Smooth muscle cell (in vitro differentiated cells): ENCODE measurements at regions not wholly inside any gene's neighbourhood (a gene's known extent, or its start where the extent isn't known, plus 50 kb on each side); places are given as distances from the start of the nearest gene placed in this dataset.

Experiments
- DNase-seq: peaks from one replicate; lab custom pipeline; 2025; ENCODE audit not compliant: unreplicated experiment; lab: John Stamatoyannopoulos, UW
- H2AFZ ChIP-seq: fragments of 200-600 bp; sonication (generic); 2 replicates; pipeline ENCODE4 v1.6.0; 2016; ENCODE audit warnings: antibody characterized with exemption, low read depth, mild to moderate bottlenecking
- H3F3A ChIP-seq: fragments of 200-600 bp; sonication (generic); 2 replicates; pipeline ENCODE4 v1.6.0; 2017; ENCODE audit warnings: antibody characterized with exemption, low read depth
- H3K27ac ChIP-seq: fragments of 200-600 bp; sonication (generic); 2 replicates; pipeline ENCODE4 v1.5.1; 2016; ENCODE audit warnings: low read depth, mild to moderate bottlenecking
- H3K27me3 ChIP-seq: fragments of 200-600 bp; sonication (generic); 2 replicates; pipeline ENCODE4 v1.6.1; 2016; ENCODE audit warnings: low read depth, mild to moderate bottlenecking
- H3K36me3 ChIP-seq: fragments of 200-600 bp; sonication (generic); 2 replicates; pipeline ENCODE4 v1.5.1; 2016; ENCODE audit warnings: low read depth
- H3K4me1 ChIP-seq: fragments of 200-600 bp; sonication (generic); 2 replicates; pipeline ENCODE4 v1.5.1; 2016; ENCODE audit warnings: low read depth
- H3K4me2 ChIP-seq: fragments of 200-600 bp; sonication (generic); 2 replicates; pipeline ENCODE4 v1.6.0; 2016; ENCODE audit warnings: mild to moderate bottlenecking
- H3K4me3 ChIP-seq: fragments of 200-600 bp; sonication (generic); 2 replicates; pipeline ENCODE4 v1.5.1; 2016; ENCODE audit warnings: mild to moderate bottlenecking
- H3K79me2 ChIP-seq: fragments of 200-600 bp; sonication (generic); 2 replicates; pipeline ENCODE4 v1.6.0; 2016; ENCODE audit warnings: low read depth, mild to moderate bottlenecking
- H3K9ac ChIP-seq: fragments of 200-600 bp; sonication (generic); 2 replicates; pipeline ENCODE4 v1.6.0; 2016; ENCODE audit warnings: low read depth
- H3K9me3 ChIP-seq: fragments of 200-600 bp; sonication (generic); replicated peaks from 2 replicates; pipeline ENCODE4 v1.5.1; 2016; ENCODE audit warnings: low read depth
- H4K20me1 ChIP-seq: fragments of 200-600 bp; sonication (generic); 2 replicates; pipeline ENCODE4 v1.6.0; 2016; ENCODE audit warnings: low read depth
- WGBS: methylation state at CpG from one replicate; pipeline ENCODE4 v1.1.7; 2016; ENCODE audit warnings: low lambda C conversion rate; 5-methylcytosine and 5-hydroxymethylcytosine counted together
- TF ChIP-seq, protein P1 (sequence below): fragments of 200-600 bp; sonication (generic); IDR thresholded peaks from 2 replicates; pipeline ENCODE4 v1.5.1; 2017; ENCODE audit warnings: borderline replicate concordance, mild to moderate bottlenecking, antibody characterized with exemption; ENCODE audit not compliant: insufficient read depth, poor library complexity, severe bottlenecking

DNA sequence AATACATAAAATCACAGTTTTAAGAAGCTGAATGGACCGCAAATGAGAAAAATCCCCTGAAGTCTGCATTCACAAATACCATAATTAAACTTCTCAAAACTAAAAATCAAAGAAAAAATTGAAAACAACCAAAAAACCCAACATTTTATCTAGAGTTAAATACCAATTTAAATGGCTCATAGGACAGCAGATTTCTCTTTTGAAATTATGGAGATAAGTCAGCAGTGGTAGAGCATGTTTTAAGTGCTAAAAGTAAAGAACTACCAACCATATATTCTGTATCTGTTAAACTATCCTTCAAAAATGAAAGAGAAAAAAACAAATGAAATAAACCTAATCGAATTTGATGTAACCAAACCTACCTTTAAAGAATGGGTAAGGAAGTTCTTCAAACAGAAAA, 862.8 kb downstream of the TAF11L14 start:
- Histone ChIP-seq H3K27ac (no peak overlapping the region), H2AFZ (no peak overlapping the region), H3K9me3 (no peaks in the 10 kb centered on the region), H3K36me3 (no peaks in the 10 kb centered on the region), H3K79me2 (no peaks in the 10 kb centered on the region), H3F3A (no peaks in the 10 kb centered on the region), H3K4me2 (no peak overlapping the region), H3K27me3 (no peaks in the 10 kb centered on the region), H3K4me1 (no peaks in the 10 kb centered on the region), H3K4me3 (no peak overlapping the region), H3K9ac (no peak overlapping the region), H4K20me1 (no peaks in the 10 kb centered on the region)
- TF ChIP-seq, protein P1, sequence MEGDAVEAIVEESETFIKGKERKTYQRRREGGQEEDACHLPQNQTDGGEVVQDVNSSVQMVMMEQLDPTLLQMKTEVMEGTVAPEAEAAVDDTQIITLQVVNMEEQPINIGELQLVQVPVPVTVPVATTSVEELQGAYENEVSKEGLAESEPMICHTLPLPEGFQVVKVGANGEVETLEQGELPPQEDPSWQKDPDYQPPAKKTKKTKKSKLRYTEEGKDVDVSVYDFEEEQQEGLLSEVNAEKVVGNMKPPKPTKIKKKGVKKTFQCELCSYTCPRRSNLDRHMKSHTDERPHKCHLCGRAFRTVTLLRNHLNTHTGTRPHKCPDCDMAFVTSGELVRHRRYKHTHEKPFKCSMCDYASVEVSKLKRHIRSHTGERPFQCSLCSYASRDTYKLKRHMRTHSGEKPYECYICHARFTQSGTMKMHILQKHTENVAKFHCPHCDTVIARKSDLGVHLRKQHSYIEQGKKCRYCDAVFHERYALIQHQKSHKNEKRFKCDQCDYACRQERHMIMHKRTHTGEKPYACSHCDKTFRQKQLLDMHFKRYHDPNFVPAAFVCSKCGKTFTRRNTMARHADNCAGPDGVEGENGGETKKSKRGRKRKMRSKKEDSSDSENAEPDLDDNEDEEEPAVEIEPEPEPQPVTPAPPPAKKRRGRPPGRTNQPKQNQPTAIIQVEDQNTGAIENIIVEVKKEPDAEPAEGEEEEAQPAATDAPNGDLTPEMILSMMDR: no peak
- no peak for DNase-seq
- WGBS: 84% methylated on average over 2 of the region's 2 CpGs

DNA sequence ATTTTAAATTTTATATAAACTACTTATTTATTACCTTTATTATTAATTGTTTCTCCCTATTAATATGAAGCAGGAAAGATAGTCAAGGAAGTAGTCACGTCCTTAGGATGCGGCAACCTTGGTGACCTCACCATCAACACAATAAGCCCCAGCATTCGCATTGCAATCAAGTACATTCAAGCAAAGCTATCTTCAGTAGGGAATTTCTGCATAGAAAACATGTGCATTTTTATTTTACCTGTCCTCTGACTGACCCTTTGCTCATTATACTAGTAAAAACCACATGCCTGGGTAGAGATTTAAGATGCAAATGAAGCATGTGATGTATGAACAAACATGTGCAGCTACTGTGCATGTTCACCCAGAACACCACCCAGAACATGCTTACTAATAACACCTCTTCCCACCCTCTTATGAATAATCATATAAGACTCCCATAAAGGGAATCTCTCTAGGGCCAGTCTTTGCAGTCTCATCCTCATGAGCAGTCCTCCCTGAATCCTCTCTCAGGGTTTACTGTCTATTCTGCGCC, 869.6 kb downstream of the TAF11L14 start:
- WGBS: 91% methylated on average over 4 of the region's 4 CpGs
- TF ChIP-seq, protein P1: no peak

DNA sequence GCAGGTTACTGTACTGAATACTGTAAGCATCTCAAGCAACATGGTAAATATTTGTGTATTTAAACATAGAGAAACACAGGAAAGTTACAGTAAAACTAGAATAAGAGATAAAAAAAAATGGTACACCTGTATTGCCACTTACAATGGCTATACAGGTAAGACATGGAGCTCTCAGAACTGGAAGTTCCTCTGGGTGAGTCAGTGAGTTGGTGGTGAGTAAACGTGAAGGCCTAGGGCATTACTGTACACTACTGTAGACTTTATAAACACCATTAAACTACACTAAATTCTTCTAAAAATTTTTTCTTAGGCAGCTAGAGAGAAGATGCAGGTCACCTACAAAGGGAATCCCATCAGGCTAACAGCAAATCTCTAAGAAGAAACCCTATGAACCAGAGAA, 872.9 kb downstream of the TAF11L14 start:
- TF ChIP-seq, protein P1: no peak
- no peak overlapping the region for H3K4me3 ChIP-seq
- no peaks in the 10 kb centered on the region for H3K9me3 ChIP-seq
- H3K4me2 ChIP-seq: no peak overlapping the region
- no peak overlapping the region for H3K27ac ChIP-seq
- no peak for DNase-seq
- WGBS: 79% methylated on average over 1 of the region's 1 CpG
- H3K36me3 ChIP-seq: no peaks in the 10 kb centered on the region
- H3K9ac ChIP-seq: no peak overlapping the region
- H3K79me2 ChIP-seq: no peaks in the 10 kb centered on the region
- no peaks in the 10 kb centered on the region for H3F3A ChIP-seq
- H2AFZ ChIP-seq: no peak overlapping the region
- H3K27me3 ChIP-seq: no peaks in the 10 kb centered on the region
- H4K20me1 ChIP-seq: no peaks in the 10 kb centered on the region
- H3K4me1 ChIP-seq: no peaks in the 10 kb centered on the region

More for the DNA sequence above, 869.6 kb downstream of the TAF11L14 start:
- Histone ChIP-seq H3K9me3 (no peaks in the 10 kb centered on the region), H3K4me2 (no peak overlapping the region), H2AFZ (no peak overlapping the region), H3K4me3 (no peak overlapping the region), H3F3A (no peaks in the 10 kb centered on the region), H3K79me2 (no peaks in the 10 kb centered on the region), H3K9ac (no peak overlapping the region), H3K27me3 (no peaks in the 10 kb centered on the region), H4K20me1 (no peaks in the 10 kb centered on the region), H3K4me1 (no peaks in the 10 kb centered on the region), H3K27ac (no peak overlapping the region), H3K36me3 (no peaks in the 10 kb centered on the region)
- DNase-seq: no peak

DNA sequence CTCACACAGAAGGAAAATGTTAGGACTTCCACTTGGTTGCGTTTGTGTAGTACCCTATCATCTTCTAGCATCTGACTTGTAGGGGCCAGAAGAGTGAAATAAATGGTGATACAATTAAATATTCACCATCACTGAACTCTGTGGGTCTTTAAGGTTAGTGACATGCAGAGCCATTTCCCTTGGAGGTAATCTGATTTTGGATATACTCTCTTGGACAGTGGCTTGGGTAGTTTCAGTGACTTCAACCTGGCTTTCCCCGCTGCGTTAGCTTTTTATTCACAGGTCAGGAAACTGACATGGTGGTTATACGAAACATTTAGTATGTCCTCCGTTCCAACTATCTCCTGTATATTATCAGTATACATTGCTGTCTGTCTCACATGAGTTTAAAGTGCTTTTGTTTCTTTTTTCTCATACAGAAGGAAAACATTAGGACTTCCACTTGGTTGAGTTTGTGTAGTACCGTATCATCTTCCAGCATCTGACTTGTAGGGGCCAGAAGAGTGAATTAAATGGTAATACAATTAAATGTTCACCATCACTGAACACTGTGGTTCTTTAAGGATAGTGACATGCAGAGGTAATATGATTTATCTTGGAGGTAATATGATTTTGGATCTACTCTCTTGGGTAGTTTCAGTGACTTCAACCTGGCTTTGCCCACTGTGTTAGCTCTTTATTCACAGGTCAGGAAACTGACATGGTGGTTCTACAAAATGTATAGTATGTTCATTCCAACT, 883.6 kb downstream of the TAF11L14 start:
- no peaks in the 10 kb centered on the region for H3K9me3 ChIP-seq
- 93% methylated on average over 6 of the region's 6 CpGs for WGBS
- no peak overlapping the region for H3K4me2 ChIP-seq
- H3K4me1 ChIP-seq: no peaks in the 10 kb centered on the region
- H2AFZ ChIP-seq: no peak overlapping the region
- no peaks in the 10 kb centered on the region for H3K36me3 ChIP-seq
- TF ChIP-seq, protein P1: no peak
- no peak overlapping the region for H3K4me3 ChIP-seq
- no peaks in the 10 kb centered on the region for H3K27me3 ChIP-seq
- no peaks in the 10 kb centered on the region for H3K79me2 ChIP-seq
- no peak overlapping the region for H3K9ac ChIP-seq
- no peaks in the 10 kb centered on the region for H3F3A ChIP-seq
- no peak for DNase-seq
- H3K27ac ChIP-seq: no peak overlapping the region
- no peaks in the 10 kb centered on the region for H4K20me1 ChIP-seq
